ENCODE measurements at regions not wholly inside any gene's neighbourhood (a gene's known extent, or its start where the extent isn't known, plus 50 kb on each side); places are given as distances from the start of the nearest gene placed in this dataset.

GRCh38 chr18:26772691-26773090 lies 92.8 kb downstream of the AQP4 start:
- Histone ChIP-seq H3K36me3 (replicated peaks in 1 of 2; ENCODE audit: control insufficient read depth in 1 of 2, insufficient read depth in 2 of 2, low read length in 1 of 2) (no peaks in the 10 kb centered on the region), H3K79me2 (ENCODE audit: insufficient read depth) (no peaks in the 10 kb centered on the region), H3K27me3 (ENCODE audit: insufficient read depth) (no peaks in the 10 kb centered on the region), H3K4me3 (ENCODE audit: low read depth in 2 of 2, low read length in 1 of 2) (no peak overlapping the region), H3K9me3 (no peaks in the 10 kb centered on the region), H3K4me1 (ENCODE audit: control insufficient read depth in 1 of 2, insufficient read depth in 2 of 2, low read depth in 1 of 2, low read length in 1 of 2) (peaks cover 0 to 16% of the 10 kb centered on the region in 2 experiments; a peak in 2 of 4 replicates), H2AFZ (ENCODE audit: low read depth) (no peak overlapping the region), H3K9ac (no peak overlapping the region), H3K9me2 (no peaks in the 10 kb centered on the region), H4K20me1 (ENCODE audit: insufficient read depth) (no peaks in the 10 kb centered on the region), H3F3A (replicated peaks; ENCODE audit: insufficient read depth) (no peaks in the 10 kb centered on the region), H3K4me2 (no peak overlapping the region), H3K27ac (ENCODE audit: low read depth in 2 of 2, low read length in 1 of 2) (peak overlapping the region in 1 of 2 experiments; percentile 91; a peak in 2 of 4 replicates)
- CTCF ChIA-PET: interaction anchor here (1.2 to 2.8 kb wide), 3 partner anchors 88 to 225 kb away, joined by 3 to 13 read pairs (median 4); partner anchors contain the start of gene KCTD1
- DNase-seq: peak; percentile 39
- POLR2A ChIA-PET: interaction anchor here (0.6 to 1.3 kb wide), 3 partner anchors 115 to 464 kb away, joined by 3 to 8 read pairs (median 4); no protein-coding TSS in a partner anchor
- TF ChIP-seq CHD2 (IDR thresholded peaks at IDR 0.05; ENCODE audit: low read length, partially characterized antibody) (peak; percentile 85), RCOR1 (IDR thresholded peaks at IDR 0.05; ENCODE audit: low read length) (peak; percentile 84; the same call in 1 of the 2 replicates), SMC3 (IDR thresholded peaks at IDR 0.05; ENCODE audit: low read depth, low read length) (no peak), REST (IDR thresholded peaks at IDR 0.05; ENCODE audit: low read depth, low read length) (no peak), EP300 (IDR thresholded peaks at IDR 0.05; ENCODE audit: borderline replicate concordance in 1 of 2, low read depth in 1 of 2, low read length in 1 of 2) (peak in 1 of 2 experiments; percentile 94; a peak in 2 of 4 replicates), RAD21 (IDR thresholded peaks at IDR 0.05; ENCODE audit: low read length) (peak; percentile 35; the same call in 1 of the 2 replicates), CTCF (IDR thresholded peaks at IDR 0.05) (no peak), FOXJ3 (CRISPR knock-in tag; IDR thresholded peaks at IDR 0.05) (0 out of 2 replicates have a peak, but pooled peaks have one; percentile 53), PBX3 (IDR thresholded peaks at IDR 0.05) (0 out of 2 replicates have a peak, but pooled peaks have one; percentile 3), GATA2 (CRISPR knock-in tag; IDR thresholded peaks at IDR 0.05) (peak; percentile 95), TCF12 (IDR thresholded peaks at IDR 0.05) (peak; percentile 44; the same call in 1 of the 2 replicates), POLR2AphosphoS5 (IDR thresholded peaks at IDR 0.05; ENCODE audit: low read depth, low read length) (no peak)
- 20% methylated on average over 2 of the region's 2 CpGs for WGBS (ENCODE audit: low lambda C conversion rate)

Data from SK-N-SH (cell line).